Stimulated activated CD4-positive, alpha-beta T cell treated with anti-CD3 and anti-CD28 coated beads, Interleukin-12 subunit alpha, Interleukin-12 subunit beta, amount 100 ng/mL, for 48 hours (primary cell): ENCODE measurements at regions not wholly inside any gene's neighbourhood (a gene's known extent, or its start where the extent isn't known, plus 50 kb on each side); places are given as distances from the start of the nearest gene placed in this dataset.

Source experiments
- DNase-seq, 3 donors: peaks; one replicate each; pipeline ENCODE4 v3.0.0-alpha.2; 2020; ENCODE audit warnings: low read depth in 2 of 3, low spot score in 1 of 3

DNA sequence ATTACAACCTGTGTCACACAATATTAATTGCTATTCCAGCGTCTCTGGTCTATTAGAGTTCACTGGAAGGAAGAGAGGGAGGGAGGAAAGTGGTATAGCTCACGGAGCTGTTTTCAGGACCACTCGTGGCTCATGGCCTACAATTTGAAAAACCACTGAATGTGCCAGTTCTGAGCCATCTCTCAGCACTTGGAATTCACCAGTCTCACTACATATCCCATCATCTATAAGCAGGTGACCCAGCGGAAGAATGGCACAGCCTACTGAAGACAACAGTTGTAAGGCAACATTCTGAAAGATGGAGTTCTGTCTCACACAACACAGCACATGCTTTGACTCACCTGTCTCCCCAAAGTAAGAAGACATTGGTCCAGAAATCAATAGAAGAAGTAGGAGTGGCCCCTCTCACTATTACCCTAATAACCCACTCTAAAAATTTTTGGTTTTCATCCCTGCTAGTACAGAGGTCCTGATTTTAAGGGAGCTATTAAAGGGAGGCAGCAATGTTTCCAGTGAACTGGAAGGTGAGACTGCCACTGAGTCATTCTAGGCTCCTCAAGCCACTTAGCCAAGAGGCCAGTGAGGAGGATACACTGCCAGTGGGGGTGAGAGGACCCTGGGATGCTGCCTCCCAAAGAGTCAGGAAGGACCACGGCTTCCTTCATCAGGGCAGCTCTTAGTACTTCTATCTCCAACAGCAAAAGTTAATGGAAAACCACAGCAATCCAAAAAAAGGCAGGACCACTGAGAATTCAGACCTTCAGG is 50.0 kb upstream of the DOCK9 start:
- DNase-seq: no peak

GRCh38 chr13:99028890-99029289 is 51.0 kb upstream of the DOCK9 start:
- DNase-seq: peak in 1 of 3 donors; percentile 44

DNA sequence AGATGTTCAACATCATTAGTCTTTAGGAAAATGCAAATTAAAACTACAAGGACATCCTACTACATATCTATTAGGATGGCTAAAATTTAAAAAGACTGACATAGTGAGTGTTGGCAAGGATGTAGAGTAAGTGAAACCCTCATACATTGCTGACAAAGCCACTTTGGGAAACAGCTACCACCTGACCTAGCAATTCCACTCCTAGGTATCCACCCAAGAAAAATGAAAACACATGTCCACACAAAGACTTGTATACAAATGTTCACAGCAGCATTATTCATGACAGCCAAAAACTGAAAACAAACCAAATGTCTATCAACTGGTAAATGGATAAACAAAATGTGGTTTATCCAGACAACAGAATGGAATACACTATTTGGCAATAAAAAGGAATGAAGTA is 51.7 kb upstream of the DOCK9 start:
- no peak for DNase-seq

DNA sequence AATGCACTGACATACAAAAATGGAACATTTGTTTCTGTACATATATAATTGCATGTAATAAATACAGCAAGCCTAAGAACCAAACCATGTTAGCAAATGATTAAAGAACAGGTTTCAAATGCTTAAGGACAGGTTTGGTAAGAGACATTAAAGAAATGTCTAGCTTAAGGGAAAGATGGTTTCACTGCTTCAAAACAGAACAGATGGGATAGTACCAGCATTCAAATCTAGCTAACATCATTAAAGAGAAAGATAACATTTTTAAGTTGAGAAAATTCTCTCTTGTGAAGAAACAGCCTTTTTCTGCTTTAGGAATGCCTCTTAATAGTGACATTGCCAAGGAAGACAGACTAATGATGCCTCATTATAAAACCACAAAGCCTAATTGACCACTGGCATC is 52.5 kb upstream of the DOCK9 start:
- no peak for DNase-seq

GRCh38 chr13:99031832-99032231 is 54.0 kb upstream of the DOCK9 start:
- DNase-seq: no peak

- DNase-seq: no peak
Observed at GRCh38 chr13:99033814-99034213, 56.0 kb upstream of the DOCK9 start.

DNA sequence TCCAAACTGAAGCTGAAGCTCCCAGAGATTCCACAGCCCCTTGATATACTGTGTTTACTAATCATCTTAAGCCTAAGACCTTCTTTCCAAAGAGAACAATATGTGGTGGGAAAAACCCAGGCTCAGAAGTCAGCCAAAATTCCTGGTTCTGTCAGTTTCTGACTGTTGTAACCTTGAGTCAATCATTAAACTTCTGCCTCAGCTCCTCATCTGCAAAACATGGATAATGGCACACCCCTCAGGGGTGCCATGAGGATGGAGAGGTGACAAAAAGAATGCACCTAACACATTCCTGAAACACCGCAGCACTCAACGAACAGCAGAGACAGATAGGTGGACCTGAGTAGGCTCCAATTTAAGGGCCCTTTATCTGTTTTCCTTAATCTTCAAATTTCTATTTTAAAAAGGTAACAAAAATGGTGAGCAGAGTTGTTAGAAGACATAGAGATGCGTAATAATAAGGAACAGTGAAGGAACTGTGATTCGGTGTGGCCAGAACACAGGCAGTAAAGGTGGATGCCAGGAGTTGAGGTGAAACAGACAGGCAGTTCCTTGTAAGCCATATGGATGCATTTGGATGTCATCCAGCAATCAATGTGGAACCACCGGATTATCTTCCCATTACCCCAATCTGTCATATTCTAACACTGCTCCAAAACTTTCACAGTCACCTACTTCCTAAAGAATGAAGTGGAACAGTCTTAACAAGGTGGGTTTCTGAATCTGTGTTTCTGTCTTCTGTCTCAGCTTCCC is 56.6 kb upstream of the DOCK9 start:
- DNase-seq: no peak

DNA sequence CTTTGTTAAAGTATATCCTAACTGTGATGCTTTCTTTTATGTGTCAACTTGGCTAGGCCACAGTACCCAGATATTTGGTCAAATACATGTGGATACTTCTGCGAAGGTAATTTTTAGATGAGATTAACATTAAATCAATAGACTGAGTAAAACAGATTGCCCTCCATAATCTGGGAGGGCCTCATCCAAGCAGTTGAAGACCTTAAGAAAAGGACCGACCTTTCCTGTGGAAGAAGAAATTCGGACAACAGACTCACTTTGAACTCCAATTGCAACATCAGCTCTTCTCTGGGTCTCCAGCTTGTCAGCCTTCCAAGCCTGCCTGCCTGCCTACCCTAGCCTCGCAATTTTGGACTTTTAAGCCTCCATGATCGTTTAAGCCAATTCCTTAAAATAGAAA is 57.9 kb upstream of the DOCK9 start:
- no peak for DNase-seq

DNA sequence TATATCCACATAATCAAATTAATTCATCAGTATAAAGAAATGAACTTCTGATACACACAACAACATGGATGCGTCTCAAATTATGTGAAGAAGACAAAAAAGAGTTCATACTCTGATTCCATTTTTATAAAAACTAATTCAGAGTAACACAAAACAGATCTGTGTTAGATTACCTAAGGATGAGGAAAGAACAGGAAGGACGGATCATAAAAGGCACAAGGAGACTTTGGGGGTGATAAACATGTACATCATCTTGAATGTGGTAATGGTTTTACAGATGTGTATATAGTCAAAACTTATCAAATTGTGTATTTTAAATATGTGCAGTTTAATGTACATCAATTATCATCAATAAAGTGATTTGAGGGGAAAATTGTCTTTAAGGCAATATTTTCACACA is 59.9 kb upstream of the DOCK9 start:
- no peak for DNase-seq

- DNase-seq: no peak
Observed at GRCh38 chr13:99039718-99040280, 61.9 kb upstream of the DOCK9 start.

DNA sequence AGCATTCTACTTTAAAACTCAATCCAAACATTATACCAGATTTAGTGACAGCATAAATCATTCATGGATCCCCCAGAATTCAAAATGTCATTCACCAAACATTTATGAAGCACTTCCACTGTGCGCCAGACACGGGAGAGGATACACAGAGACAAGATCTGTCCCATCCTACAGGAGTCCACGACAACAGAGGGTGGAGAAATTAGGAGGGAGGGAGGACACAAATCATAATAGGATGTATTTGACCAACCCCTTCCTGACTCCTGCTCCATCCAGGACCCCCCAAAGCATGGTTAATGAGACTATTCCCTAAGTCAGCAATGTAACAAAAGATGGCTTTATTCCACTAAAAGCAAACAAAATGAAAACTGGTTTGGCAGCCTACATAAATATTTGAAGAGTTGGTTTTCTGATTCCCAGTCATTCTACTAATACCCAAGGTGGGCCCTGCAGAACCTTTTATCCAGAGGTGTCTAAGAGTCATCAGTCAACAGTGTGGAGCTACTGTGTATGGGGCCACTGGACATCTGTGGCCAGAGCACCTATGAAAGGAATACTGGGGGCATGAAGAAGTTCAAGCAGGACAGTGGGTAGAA is 62.8 kb upstream of the DOCK9 start:
- DNase-seq: no peak

DNA sequence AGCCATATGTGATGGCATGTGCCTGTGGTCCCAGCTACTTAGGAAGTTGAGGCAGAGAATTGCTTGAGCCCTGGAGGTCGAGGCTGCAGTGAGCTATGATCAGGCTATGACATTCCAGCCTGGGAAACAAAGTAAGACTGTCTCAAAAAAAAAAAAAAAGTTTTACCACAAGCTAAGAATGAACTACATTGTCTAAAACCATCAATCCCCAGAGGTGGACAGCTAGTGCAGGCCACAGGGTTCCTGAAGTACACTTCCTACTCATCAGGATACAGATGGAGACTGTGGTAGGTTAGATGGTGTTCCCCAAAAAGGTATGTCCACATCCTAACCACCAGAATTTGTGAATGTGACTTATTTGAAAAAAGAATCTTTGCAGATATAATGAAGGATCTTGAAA is 63.5 kb upstream of the DOCK9 start:
- no peak for DNase-seq

- no peak for DNase-seq
Observed at GRCh38 chr13:99041788-99042187, 63.9 kb upstream of the DOCK9 start.

GRCh38 chr13:99042521-99043250 is 64.8 kb upstream of the DOCK9 start:
- DNase-seq: no peak

DNA sequence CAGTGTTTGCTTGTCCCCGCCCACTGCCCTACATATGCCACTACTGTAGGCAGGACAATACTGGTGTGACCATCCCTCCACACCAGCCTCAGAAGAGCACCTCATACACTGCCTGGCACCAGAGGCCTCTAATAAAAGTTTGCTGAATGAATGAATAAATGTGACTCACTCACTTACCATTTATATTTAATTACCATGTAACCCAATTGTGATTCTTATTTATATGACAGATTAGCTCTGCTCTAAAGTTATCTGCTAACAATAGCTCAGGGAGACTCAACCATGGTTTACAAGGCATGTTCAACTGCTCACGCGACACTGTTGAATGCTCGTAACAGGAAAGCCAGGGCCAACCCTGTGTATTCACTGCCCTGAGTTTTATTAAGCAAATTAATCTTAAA is 66.0 kb upstream of the DOCK9 start:
- no peak for DNase-seq

GRCh38 chr13:99044764-99045163 is 66.9 kb upstream of the DOCK9 start:
- DNase-seq: no peak

DNA sequence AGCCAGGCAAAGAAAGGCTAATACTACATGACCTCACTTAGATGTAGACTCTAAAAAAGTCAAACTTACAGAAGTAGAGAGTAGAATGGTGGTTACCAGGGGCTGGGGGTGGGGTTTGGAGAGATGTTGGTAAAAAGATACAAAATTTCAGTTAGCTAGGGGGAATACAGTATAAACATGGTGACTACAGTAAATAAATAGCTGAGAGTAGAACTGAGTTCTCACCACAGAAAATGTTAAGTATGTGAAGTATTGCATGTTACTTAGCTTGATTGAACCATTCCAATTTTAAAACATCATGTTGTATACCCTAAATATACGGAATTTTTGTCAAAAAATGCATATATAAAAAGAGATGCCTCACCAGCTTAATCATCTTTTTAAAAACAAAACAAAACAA is 67.5 kb upstream of the DOCK9 start:
- no peak for DNase-seq

DNA sequence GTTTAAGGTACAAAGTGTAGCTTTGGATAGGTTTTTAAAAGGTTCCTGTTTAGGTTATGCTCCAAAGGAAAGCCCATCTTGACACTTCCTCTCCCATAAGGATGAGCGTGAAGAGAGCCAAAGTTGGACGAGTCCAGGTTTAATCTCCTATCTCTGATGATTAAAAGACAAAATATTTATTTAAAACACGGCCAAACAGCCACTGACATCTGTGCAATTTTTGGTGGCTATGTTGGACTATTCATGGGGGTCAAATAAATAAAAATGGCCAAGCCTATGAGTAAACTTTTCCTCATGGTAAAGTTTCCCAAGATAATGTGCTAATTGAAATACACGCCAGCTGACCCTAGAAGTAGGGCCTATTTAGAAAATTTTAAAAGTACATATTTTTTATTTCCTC is 69.0 kb upstream of the DOCK9 start:
- no peak for DNase-seq

GRCh38 chr13:99050983-99051488 is 73.2 kb upstream of the DOCK9 start:
- no peak for DNase-seq

- no peak for DNase-seq
Observed at GRCh38 chr13:99051768-99052455, 74.0 kb upstream of the DOCK9 start.
